ENCODE measurements at regions not wholly inside any gene's neighbourhood (a gene's known extent, or its start where the extent isn't known, plus 50 kb on each side); places are given as distances from the start of the nearest gene placed in this dataset.

DNA sequence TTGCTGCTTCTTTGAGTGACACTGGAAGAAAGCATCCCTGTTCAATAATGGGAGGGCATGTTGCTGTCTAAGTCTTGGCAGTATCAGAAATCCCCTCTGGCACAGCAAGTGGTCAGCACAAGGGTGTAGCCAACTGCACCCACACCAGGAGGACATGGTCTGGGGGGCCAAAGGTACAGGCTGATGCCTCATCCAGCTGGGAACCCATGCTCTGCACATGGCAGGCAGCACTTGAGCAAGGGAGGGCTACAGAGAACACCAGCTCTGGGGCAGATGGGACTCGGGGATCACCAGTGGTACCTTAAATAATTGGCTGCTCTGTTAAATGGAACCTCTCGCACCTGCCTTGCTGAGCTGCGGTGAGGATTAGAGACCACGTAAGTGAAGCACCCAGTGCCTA lies 265.2 kb downstream of the SYK start:
- TF ChIP-seq, protein P1, sequence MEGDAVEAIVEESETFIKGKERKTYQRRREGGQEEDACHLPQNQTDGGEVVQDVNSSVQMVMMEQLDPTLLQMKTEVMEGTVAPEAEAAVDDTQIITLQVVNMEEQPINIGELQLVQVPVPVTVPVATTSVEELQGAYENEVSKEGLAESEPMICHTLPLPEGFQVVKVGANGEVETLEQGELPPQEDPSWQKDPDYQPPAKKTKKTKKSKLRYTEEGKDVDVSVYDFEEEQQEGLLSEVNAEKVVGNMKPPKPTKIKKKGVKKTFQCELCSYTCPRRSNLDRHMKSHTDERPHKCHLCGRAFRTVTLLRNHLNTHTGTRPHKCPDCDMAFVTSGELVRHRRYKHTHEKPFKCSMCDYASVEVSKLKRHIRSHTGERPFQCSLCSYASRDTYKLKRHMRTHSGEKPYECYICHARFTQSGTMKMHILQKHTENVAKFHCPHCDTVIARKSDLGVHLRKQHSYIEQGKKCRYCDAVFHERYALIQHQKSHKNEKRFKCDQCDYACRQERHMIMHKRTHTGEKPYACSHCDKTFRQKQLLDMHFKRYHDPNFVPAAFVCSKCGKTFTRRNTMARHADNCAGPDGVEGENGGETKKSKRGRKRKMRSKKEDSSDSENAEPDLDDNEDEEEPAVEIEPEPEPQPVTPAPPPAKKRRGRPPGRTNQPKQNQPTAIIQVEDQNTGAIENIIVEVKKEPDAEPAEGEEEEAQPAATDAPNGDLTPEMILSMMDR (IDR thresholded peaks at IDR 0.05; ENCODE audit: low read depth, low read length) = no peak
- no peak overlapping the region for H3K4me3 ChIP-seq (replicated peaks in 1 of 2; ENCODE audit: low read depth in 2 of 2, low read length in 2 of 2)
- no peak for DNase-seq (ENCODE audit: low read depth in 2 of 2)

DNA sequence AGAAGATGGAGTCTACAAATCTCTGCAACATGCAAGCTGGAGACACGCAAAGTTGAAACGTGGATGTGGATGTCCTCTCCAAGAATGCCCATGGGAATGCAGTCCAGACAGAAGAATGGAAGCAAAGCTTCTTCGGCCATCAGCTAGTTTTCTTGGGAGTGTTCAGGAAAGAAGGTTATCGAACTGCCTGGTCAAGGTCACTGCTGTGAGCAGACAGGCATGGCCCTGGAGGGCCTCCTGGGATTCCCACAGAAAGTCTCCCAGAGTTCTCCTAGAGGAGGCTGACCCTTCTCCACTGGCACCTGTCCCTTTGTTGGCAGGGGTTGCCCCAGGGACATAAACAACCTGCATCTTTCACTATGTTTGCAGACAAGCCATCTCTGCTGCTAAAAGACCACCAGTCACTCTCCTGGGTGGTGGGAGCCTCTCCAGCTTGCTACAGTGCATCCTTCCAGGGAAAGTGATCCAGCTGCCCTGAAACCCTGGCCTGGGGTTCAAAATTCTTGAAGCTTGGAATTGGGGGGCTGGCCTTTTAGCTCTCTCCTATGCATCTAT lies 265.8 kb downstream of the SYK start:
- H3K4me3 ChIP-seq (replicated peaks in 1 of 2; ENCODE audit: low read depth in 2 of 2, low read length in 2 of 2) = no peak overlapping the region
- TF ChIP-seq, protein P1 (IDR thresholded peaks at IDR 0.05; ENCODE audit: low read depth, low read length) = no peak
- no peak for DNase-seq (ENCODE audit: low read depth in 2 of 2)

DNA sequence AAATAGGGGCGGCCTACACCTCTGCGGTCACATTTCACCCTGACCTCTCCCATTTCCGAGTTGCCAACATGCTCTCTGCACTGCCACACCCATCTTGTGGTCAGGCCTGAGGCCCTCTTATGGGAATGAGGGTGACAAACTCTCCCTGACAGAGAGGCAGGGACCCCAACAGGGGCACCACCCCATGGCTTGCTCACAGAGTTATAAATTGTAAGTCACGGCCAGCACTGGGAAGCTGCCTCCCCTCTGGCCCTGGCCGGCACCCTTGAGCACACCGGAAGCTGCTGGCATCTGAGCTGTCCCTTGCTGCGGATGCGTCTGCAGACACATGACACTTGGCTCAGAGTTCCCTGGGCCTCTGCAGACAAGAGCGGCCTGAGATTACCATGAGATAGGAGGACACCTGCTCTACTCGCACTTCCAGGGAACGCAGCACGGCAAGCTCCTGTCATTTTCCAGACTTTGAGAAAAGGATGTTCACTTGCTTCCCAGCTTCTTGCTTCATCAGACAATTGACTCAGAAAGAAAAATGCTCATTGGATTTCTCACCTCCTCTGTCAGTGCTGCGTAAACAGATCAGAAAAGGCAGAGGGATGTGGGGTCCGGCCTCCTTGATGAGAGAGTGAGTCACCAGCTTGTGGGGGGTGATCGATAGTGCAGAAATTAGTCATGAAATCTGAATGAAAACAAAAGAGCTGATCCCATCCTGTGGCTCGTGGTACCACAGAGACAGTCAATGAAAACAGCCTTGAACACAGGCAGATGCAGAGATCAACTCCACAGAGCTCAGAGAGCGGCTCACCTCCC lies 269.8 kb downstream of the SYK start:
- DNase-seq (ENCODE audit: low read depth in 2 of 2) = peak; percentile 74 to 91
- TF ChIP-seq, protein P1 (IDR thresholded peaks at IDR 0.05; ENCODE audit: low read depth, low read length) = no peak
- H3K4me3 ChIP-seq (replicated peaks in 1 of 2; ENCODE audit: low read depth in 2 of 2, low read length in 2 of 2) = no peak overlapping the region

DNA sequence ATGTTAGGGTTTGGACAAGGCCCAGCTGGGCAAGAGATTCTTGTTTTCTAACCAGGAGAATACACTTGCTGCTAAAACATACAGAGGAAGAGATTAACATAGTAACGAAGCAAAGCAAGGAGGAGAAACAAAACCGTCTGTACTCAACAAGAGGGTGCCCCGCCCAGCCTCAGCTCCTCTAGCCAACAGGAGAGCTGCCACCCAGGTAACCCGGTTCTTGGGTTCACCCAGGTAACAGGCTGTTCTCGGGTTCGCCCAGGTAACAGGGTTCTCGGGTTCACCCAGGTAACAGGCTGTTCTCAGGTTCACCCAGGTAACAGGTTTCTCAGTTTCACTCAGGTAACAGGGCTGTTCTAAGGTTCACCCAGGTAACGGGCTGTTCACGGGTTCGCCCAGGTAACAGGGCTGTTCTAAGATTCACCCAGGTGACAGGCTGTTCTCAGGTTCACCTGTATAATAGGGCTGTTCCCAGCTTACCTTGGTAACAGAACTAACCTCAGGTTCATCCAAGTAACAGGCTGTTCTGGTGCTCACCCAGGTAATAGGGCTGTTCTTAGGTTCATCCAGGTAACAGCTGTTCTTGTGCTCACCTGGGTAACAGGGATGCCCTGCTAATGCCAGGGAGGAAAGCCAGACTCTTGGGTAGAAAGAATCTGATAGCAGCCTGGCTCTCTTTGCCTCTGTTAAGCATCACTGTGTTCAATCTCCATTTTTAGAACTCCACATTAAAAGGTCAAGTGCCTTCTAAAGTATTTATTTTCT lies 271.6 kb downstream of the SYK start:
- no peak overlapping the region for H3K4me3 ChIP-seq (replicated peaks in 1 of 2; ENCODE audit: low read depth in 2 of 2, low read length in 2 of 2)
- TF ChIP-seq, protein P1 (IDR thresholded peaks at IDR 0.05; ENCODE audit: low read depth, low read length) = no peak
- DNase-seq (ENCODE audit: low read depth in 2 of 2) = no peak

DNA sequence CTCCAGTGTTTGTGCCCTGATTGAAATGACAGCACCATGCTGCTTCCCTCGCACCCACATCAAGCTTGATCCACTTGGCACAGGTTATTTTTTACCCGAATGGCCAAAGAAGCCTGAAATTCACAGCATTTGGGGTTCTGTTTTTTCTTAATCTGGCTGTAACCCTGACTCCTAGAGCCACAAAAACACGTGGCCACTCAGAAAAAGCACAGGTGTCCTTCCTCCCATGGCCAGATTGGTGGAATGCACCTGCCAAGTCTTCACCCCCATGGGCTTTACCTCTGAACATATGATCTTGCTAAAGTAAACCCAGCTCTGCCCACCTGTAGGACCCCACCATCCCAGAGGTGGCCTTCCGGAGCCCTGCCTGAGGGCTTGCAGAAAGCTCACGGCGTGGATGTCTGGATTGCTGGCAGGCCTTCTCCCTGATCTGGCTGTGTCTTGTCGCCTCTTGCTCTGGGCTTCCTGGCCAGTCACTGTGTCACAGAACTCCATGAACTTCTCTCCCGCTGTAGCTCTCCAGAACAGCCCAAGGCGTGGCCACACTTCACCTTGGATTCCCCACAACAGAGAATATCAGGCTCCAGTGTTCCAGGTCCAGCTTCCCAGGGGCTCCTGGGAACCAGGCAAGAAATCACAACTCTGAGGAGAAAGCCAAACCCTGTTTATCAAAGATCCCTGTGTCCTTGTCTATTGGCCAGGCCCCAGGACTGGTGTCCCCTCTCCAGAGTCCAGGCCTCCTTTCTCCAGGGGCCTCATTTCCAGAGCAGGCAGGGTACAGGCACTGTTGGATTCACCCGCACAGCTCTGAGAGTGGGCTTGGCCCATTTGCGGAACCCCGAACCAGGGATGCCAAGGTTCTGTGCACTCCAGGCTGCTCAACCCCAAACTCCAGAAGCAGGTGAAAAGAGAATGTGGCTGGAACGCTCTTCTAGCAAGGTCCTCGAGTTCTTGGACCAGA lies 272.5 kb downstream of the SYK start:
- H3K4me3 ChIP-seq (replicated peaks in 1 of 2; ENCODE audit: low read depth in 2 of 2, low read length in 2 of 2) = no peak overlapping the region
- TF ChIP-seq, protein P1 (IDR thresholded peaks at IDR 0.05; ENCODE audit: low read depth, low read length) = no peak
- DNase-seq (ENCODE audit: low read depth in 2 of 2) = no peak

DNA sequence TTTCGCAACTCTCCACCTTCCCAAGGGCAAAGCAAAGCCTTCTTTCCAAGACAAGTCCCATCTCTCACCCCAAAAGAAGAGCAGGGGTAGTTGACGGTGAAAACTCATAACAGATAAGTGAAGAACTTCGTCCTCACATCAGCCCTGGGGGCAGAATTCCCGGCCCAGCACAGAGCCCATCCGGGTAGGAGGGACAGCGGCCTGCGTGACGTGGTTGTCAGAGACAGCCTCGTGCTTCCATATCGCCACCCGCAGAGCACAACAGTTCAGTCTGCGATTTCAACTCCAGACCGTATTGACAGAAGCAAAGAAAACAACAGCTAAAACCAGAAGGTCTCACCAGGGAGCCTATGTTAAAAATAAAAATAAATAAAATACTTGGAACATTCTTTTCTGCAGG lies 273.2 kb downstream of the SYK start:
- DNase-seq (ENCODE audit: low read depth in 2 of 2) = no peak
- TF ChIP-seq, protein P1 (IDR thresholded peaks at IDR 0.05; ENCODE audit: low read depth, low read length) = no peak
- no peak overlapping the region for H3K4me3 ChIP-seq (replicated peaks in 1 of 2; ENCODE audit: low read depth in 2 of 2, low read length in 2 of 2)
